SK-N-SH treated with all-trans-retinoic acid at 6 μM for 48 hours (cell line): ENCODE measurements at regions not wholly inside any gene's neighbourhood (a gene's known extent, or its start where the extent isn't known, plus 50 kb on each side); places are given as distances from the start of the nearest gene placed in this dataset.

ENCODE experiments used
- ATAC-seq: fragments of 200-7000 bp; cut with Tn5 transposase; 3 replicates; pipeline ENCODE4 v1.9.1; 2020; ENCODE audit warnings: mild to moderate bottlenecking, moderate library complexity
- ARNTL ChIP-seq: fragments of 450-650 bp; formaldehyde crosslinking; IDR thresholded peaks from 2 replicates; pipeline ENCODE4 v1.5.0; 2020; ENCODE audit warnings: low read depth, mild to moderate bottlenecking, moderate library complexity, borderline replicate concordance
- CSDC2 ChIP-seq: fragments of 250-450 bp; sonication (Bioruptor Pico); IDR thresholded peaks from 2 replicates; pipeline ENCODE4 v1.5.0; 2020; ENCODE audit warnings: mild to moderate bottlenecking, moderate library complexity
- ESRRG ChIP-seq: fragments of 250-450 bp; sonication (Bioruptor Pico); IDR thresholded peaks from 2 replicates; pipeline ENCODE4 v1.6.1; 2021; ENCODE audit warnings: mild to moderate bottlenecking
- GLIS3 ChIP-seq: fragments of 250-450 bp; sonication (Bioruptor Pico); IDR thresholded peaks from 2 replicates; pipeline ENCODE4 v1.5.0; 2020; ENCODE audit warnings: mild to moderate bottlenecking, moderate library complexity
- ISL1 ChIP-seq: fragments of 250-450 bp; sonication (Bioruptor Pico); IDR thresholded peaks from 2 replicates; pipeline ENCODE4 v2.1.2; 2022; ENCODE audit warnings: mild to moderate bottlenecking, moderate library complexity
- OSR1 ChIP-seq: fragments of 250-450 bp; sonication (Bioruptor Pico); IDR thresholded peaks from 2 replicates; pipeline ENCODE4 v1.8.0; 2022; ENCODE audit warnings: moderate library complexity, mild to moderate bottlenecking, inconsistent platforms
- PATZ1 ChIP-seq: fragments of 250-450 bp; sonication (Bioruptor Pico); IDR thresholded peaks from 2 replicates; pipeline ENCODE4 v1.8.0; 2020; ENCODE audit warnings: mild to moderate bottlenecking, moderate library complexity, borderline replicate concordance
- POU6F1 ChIP-seq: fragments of 250-450 bp; sonication (Bioruptor Pico); IDR thresholded peaks from 2 replicates; pipeline ENCODE4 v1.8.0; 2021; ENCODE audit warnings: low read depth, mild to moderate bottlenecking, moderate library complexity, borderline replicate concordance
- RARB ChIP-seq: fragments of 250-450 bp; sonication (Bioruptor Pico); IDR thresholded peaks from 2 replicates; pipeline ENCODE4 v1.8.0; 2021; ENCODE audit warnings: mild to moderate bottlenecking, moderate library complexity
- SNAI2 ChIP-seq: fragments of 250-450 bp; sonication (Bioruptor Pico); IDR thresholded peaks from 2 replicates; pipeline ENCODE4 v1.5.0; 2020; ENCODE audit warnings: mild to moderate bottlenecking, moderate library complexity
- TCF4 ChIP-seq: fragments of 250-450 bp; sonication (Bioruptor Pico); IDR thresholded peaks from 2 replicates; pipeline ENCODE4 v1.8.0; 2021; ENCODE audit warnings: mild to moderate bottlenecking, moderate library complexity, borderline replicate concordance
- TOX ChIP-seq: fragments of 250-450 bp; sonication (Bioruptor Pico); IDR thresholded peaks from 2 replicates; pipeline ENCODE4 v1.8.0; 2021; ENCODE audit warnings: mild to moderate bottlenecking, moderate library complexity, borderline replicate concordance
- ZC3H10 ChIP-seq: fragments of 250-450 bp; sonication (Bioruptor Pico); IDR thresholded peaks from 2 replicates; pipeline ENCODE4 v1.5.1; 2021; ENCODE audit warnings: mild to moderate bottlenecking, moderate library complexity
- ZFP3 ChIP-seq: fragments of 250-450 bp; sonication (Bioruptor Pico); IDR thresholded peaks from 2 replicates; pipeline ENCODE4 v1.5.0; 2020; ENCODE audit warnings: mild to moderate bottlenecking, moderate library complexity
- ZFP30 ChIP-seq: fragments of 450-650 bp; formaldehyde crosslinking; IDR thresholded peaks from 2 replicates; pipeline ENCODE4 v1.5.0; 2022; ENCODE audit warnings: mild to moderate bottlenecking, moderate library complexity
- ZNF565 ChIP-seq: fragments of 450-650 bp; formaldehyde crosslinking; conservative IDR thresholded peaks from 2 replicates; pipeline ENCODE4 v1.5.0; 2020; ENCODE audit warnings: low read depth, mild to moderate bottlenecking, moderate library complexity
- ZNF8 ChIP-seq: fragments of 450-650 bp; formaldehyde crosslinking; IDR thresholded peaks from 2 replicates; pipeline ENCODE4 v1.5.0; 2020; ENCODE audit warnings: mild to moderate bottlenecking, moderate library complexity
- TF ChIP-seq, protein P1 (sequence below): fragments of 250-450 bp; sonication (Bioruptor Pico); IDR thresholded peaks from 2 replicates; pipeline ENCODE4 v1.5.1; 2020; ENCODE audit warnings: low read depth, mild to moderate bottlenecking, moderate library complexity
- TF ChIP-seq, protein P2 (sequence below): fragments of 250-450 bp; sonication (Bioruptor Pico); IDR thresholded peaks from 2 replicates; pipeline ENCODE4 v1.5.0; 2020; ENCODE audit warnings: mild to moderate bottlenecking, moderate library complexity
- TF ChIP-seq, protein P3 (sequence below): fragments of 250-450 bp; sonication (Bioruptor Pico); IDR thresholded peaks from 2 replicates; pipeline ENCODE4 v1.5.1; 2021; ENCODE audit warnings: mild to moderate bottlenecking, moderate library complexity

- TF ChIP-seq ISL1 (peak; percentile 28; the same call in 1 of the 2 replicates), RARB (CRISPR knock-in tag) (no peak), CSDC2 (no peak)
- ATAC-seq, result no peak
These were observed 420.3 kb upstream of the NRSN1 start for GRCh38 chr6:23705697-23706096.

- TF ChIP-seq TOX (CRISPR knock-in tag), result no peak
- no peak for TF ChIP-seq POU6F1 (CRISPR knock-in tag)
- no peak for ATAC-seq
These were observed 413.3 kb upstream of the NRSN1 start for GRCh38 chr6:23712756-23713155.

- no peak for ATAC-seq
- TF ChIP-seq CSDC2 (no peak), ISL1 (no peak), ESRRG (no peak), ZFP30 (CRISPR knock-in tag) (no peak), POU6F1 (CRISPR knock-in tag) (no peak), ZNF565 (no peak), OSR1 (CRISPR knock-in tag) (no peak), RARB (CRISPR knock-in tag) (no peak), ZC3H10 (CRISPR knock-in tag) (no peak), SNAI2 (CRISPR knock-in tag) (no peak), ARNTL (CRISPR knock-in tag) (no peak), TOX (CRISPR knock-in tag) (no peak)
- TF ChIP-seq, protein P1, sequence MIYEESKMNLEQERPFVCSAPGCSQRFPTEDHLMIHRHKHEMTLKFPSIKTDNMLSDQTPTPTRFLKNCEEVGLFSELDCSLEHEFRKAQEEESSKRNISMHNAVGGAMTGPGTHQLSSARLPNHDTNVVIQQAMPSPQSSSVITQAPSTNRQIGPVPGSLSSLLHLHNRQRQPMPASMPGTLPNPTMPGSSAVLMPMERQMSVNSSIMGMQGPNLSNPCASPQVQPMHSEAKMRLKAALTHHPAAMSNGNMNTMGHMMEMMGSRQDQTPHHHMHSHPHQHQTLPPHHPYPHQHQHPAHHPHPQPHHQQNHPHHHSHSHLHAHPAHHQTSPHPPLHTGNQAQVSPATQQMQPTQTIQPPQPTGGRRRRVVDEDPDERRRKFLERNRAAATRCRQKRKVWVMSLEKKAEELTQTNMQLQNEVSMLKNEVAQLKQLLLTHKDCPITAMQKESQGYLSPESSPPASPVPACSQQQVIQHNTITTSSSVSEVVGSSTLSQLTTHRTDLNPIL (CRISPR knock-in tag), result no peak
- TF ChIP-seq, protein P2, sequence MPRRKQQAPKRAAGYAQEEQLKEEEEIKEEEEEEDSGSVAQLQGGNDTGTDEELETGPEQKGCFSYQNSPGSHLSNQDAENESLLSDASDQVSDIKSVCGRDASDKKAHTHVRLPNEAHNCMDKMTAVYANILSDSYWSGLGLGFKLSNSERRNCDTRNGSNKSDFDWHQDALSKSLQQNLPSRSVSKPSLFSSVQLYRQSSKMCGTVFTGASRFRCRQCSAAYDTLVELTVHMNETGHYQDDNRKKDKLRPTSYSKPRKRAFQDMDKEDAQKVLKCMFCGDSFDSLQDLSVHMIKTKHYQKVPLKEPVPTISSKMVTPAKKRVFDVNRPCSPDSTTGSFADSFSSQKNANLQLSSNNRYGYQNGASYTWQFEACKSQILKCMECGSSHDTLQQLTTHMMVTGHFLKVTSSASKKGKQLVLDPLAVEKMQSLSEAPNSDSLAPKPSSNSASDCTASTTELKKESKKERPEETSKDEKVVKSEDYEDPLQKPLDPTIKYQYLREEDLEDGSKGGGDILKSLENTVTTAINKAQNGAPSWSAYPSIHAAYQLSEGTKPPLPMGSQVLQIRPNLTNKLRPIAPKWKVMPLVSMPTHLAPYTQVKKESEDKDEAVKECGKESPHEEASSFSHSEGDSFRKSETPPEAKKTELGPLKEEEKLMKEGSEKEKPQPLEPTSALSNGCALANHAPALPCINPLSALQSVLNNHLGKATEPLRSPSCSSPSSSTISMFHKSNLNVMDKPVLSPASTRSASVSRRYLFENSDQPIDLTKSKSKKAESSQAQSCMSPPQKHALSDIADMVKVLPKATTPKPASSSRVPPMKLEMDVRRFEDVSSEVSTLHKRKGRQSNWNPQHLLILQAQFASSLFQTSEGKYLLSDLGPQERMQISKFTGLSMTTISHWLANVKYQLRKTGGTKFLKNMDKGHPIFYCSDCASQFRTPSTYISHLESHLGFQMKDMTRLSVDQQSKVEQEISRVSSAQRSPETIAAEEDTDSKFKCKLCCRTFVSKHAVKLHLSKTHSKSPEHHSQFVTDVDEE (CRISPR knock-in tag), result no peak
- TF ChIP-seq, protein P3, sequence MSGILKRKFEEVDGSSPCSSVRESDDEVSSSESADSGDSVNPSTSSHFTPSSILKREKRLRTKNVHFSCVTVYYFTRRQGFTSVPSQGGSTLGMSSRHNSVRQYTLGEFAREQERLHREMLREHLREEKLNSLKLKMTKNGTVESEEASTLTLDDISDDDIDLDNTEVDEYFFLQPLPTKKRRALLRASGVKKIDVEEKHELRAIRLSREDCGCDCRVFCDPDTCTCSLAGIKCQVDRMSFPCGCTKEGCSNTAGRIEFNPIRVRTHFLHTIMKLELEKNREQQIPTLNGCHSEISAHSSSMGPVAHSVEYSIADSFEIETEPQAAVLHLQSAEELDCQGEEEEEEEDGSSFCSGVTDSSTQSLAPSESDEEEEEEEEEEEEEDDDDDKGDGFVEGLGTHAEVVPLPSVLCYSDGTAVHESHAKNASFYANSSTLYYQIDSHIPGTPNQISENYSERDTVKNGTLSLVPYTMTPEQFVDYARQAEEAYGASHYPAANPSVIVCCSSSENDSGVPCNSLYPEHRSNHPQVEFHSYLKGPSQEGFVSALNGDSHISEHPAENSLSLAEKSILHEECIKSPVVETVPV (CRISPR knock-in tag), result no peak
These were observed 412.8 kb upstream of the NRSN1 start for GRCh38 chr6:23713211-23713610.

DNA sequence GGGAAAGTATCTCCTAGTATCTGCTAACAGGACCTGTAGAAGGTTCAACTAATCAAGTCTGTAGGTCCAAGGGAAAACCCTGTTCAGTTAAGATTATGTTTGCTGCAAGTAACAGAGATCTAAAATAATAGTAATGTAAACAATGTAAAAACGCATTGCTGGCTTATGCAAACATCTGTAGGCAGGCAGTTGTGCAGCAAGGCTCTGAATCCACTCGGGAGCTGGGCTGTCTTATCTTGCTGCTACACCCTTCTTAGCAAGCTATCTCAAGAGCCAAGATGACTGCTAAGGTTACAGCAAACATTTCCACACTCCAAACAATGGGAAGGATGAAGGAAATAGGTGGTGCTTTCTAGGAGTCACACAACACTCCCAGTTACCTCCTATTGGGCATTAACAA, 397.3 kb upstream of the NRSN1 start:
- no peak for ATAC-seq
- TF ChIP-seq RARB (CRISPR knock-in tag) (no peak), TCF4 (CRISPR knock-in tag) (no peak), ISL1 (no peak), ZNF8 (CRISPR knock-in tag) (no peak), SNAI2 (CRISPR knock-in tag) (no peak), OSR1 (CRISPR knock-in tag) (no peak), PATZ1 (no peak), POU6F1 (CRISPR knock-in tag) (no peak), ZNF565 (no peak), ZFP3 (CRISPR knock-in tag) (no peak), CSDC2 (no peak), ARNTL (CRISPR knock-in tag) (no peak), GLIS3 (CRISPR knock-in tag) (no peak)
- TF ChIP-seq, protein P1 (CRISPR knock-in tag), result no peak
